B cell (primary cell): ENCODE measurements at regions not wholly inside any gene's neighbourhood (a gene's known extent, or its start where the extent isn't known, plus 50 kb on each side); places are given as distances from the start of the nearest gene placed in this dataset.

Experiments used
- ATAC-seq: fragments of 200-7000 bp; cut with Tn5 transposase; one replicate; pipeline ENCODE4 v1.10.0; 2021; ENCODE audit warnings: low read depth, mild to moderate bottlenecking, moderate number of reproducible peaks, moderate library complexity
- CTCF ChIA-PET: fragments of 350-600 bp; sonication (Branson Sonifier 250); formaldehyde crosslinking; loops from one replicate; lab custom pipeline; 2021; ENCODE audit warnings: antibody characterized with exemption, inconsistent platforms; lab: Charles Lee
- POLR2A ChIA-PET: fragments of 350-600 bp; sonication (Branson Sonifier 250); formaldehyde crosslinking; loops from one replicate; lab custom pipeline; 2021; ENCODE audit warnings: antibody characterized with exemption; lab: Charles Lee
- DNase-seq: peaks from one replicate; pipeline ENCODE4 v3.0.0; 2013
- H2AFZ ChIP-seq: 2 replicates; pipeline ENCODE4 v1.6.1; 2012; ENCODE audit warnings: mild to moderate bottlenecking, low read depth, low read length; ENCODE audit not compliant: insufficient read depth, poor library complexity, severe bottlenecking
- H3K27ac ChIP-seq, 2 donors: 1 replicate in 1 of 2; 2 replicates in 1 of 2; pipeline ENCODE4 v1.5.1; 2012 to 2013; ENCODE audit warnings: low read length in 2 of 2, mild to moderate bottlenecking in 2 of 2, moderate library complexity in 1 of 2
- H3K27me3 ChIP-seq, 4 experiments: fragments of 200-600 bp in 1 of 4; sonication (generic) in 1 of 4; replicated peaks in 1 of 4; 1 replicate in 2 of 4; 2 replicates in 2 of 4; pipeline versions ENCODE4 v1.6.1 to v1.7.0; 2013 to 2016; ENCODE audit warnings: low read length in 3 of 4, mild to moderate bottlenecking in 2 of 4, mixed read lengths in 1 of 4, moderate library complexity in 1 of 4; ENCODE audit not compliant: insufficient read depth in 4 of 4, control insufficient read depth in 3 of 4; ENCODE audit errors: control extremely low read depth in 1 of 4
- H3K36me3 ChIP-seq, 2 experiments: replicated peaks in 1 of 2; 1 replicate in 1 of 2; 2 replicates in 1 of 2; pipeline versions ENCODE4 v1.6.1 to v1.7.1; 2013; ENCODE audit warnings: low read length in 1 of 2; ENCODE audit not compliant: insufficient read depth in 2 of 2, control insufficient read depth in 1 of 2; ENCODE audit errors: control extremely low read depth in 1 of 2, extremely low read depth in 1 of 2
- H3K4me1 ChIP-seq, 2 donors: fragments of 200-600 bp in 1 of 2; sonication (generic) in 1 of 2; 1 replicate in 1 of 2; 2 replicates in 1 of 2; pipeline versions ENCODE4 v1.5.1 to v1.6.1; 2013 to 2017; ENCODE audit warnings: low read length in 2 of 2; ENCODE audit not compliant: control insufficient read depth in 2 of 2, insufficient read depth in 2 of 2
- H3K4me2 ChIP-seq: replicated peaks from 2 replicates; pipeline ENCODE3; 2012; ENCODE audit warnings: mild to moderate bottlenecking, low read depth, low read length; ENCODE audit not compliant: poor library complexity, severe bottlenecking
- H3K4me3 ChIP-seq, 5 experiments: fragments of 200-600 bp in 1 of 5; sonication (generic) in 1 of 5; 1 replicate in 3 of 5; 2 replicates in 2 of 5; pipeline versions ENCODE4 v1.5.1 to v1.7.0; 2011 to 2016; ENCODE audit warnings: low read length in 4 of 5, mild to moderate bottlenecking in 4 of 5, low read depth in 2 of 5, control low read depth in 1 of 5, moderate library complexity in 1 of 5; ENCODE audit not compliant: insufficient read depth in 1 of 5; ENCODE audit errors: control extremely low read depth in 1 of 5, extremely low read depth in 1 of 5
- H3K79me2 ChIP-seq: fragments of 200-600 bp; sonication (generic); one replicate; pipeline ENCODE4 v1.6.0; 2016; ENCODE audit warnings: low read length; ENCODE audit not compliant: control insufficient read depth, insufficient read depth
- H3K9ac ChIP-seq: fragments of 200-600 bp; sonication (generic); 2 replicates; pipeline ENCODE4 v1.6.1; 2017; ENCODE audit warnings: mild to moderate bottlenecking, low read length, moderate library complexity
- H3K9me3 ChIP-seq, 3 donors: one replicate each; pipeline versions ENCODE4 v1.6.1 to v1.7.1; 2013; ENCODE audit warnings: low read length in 2 of 3; ENCODE audit not compliant: control insufficient read depth in 2 of 3, insufficient read depth in 1 of 3; ENCODE audit errors: control extremely low read depth in 1 of 3
- H4K20me1 ChIP-seq: 2 replicates; pipeline ENCODE4 v1.6.0; 2012; ENCODE audit warnings: mild to moderate bottlenecking, low read length; ENCODE audit not compliant: insufficient read depth, control insufficient read depth, poor library complexity, severe bottlenecking
- H3K27ac Mint-ChIP-seq: one replicate; pipeline ENCODE4 v1.8.0; 2021; ENCODE audit warnings: mixed read lengths
- H3K27me3 Mint-ChIP-seq: one replicate; pipeline ENCODE4 v1.8.0; 2021; ENCODE audit warnings: mixed read lengths
- H3K4me1 Mint-ChIP-seq: one replicate; pipeline ENCODE4 v1.8.0; 2021; ENCODE audit warnings: mixed read lengths
- H3K4me3 Mint-ChIP-seq: one replicate; pipeline ENCODE4 v1.8.0; 2021; ENCODE audit warnings: mixed read lengths
- H3K9me3 Mint-ChIP-seq: one replicate; pipeline ENCODE4 v1.8.0; 2022; ENCODE audit warnings: mixed read lengths; ENCODE audit not compliant: insufficient read depth
- EZH2 ChIP-seq: IDR thresholded peaks from 2 replicates; pipeline ENCODE4 v1.6.1; 2012; ENCODE audit warnings: borderline replicate concordance, low read depth, mild to moderate bottlenecking, moderate library complexity, low read length; ENCODE audit not compliant: insufficient read depth, poor library complexity, severe bottlenecking
- WGBS: methylation state at CpG from one replicate; pipeline ENCODE4 v1.1.5; 2013; ENCODE audit warnings: missing lambda C conversion rate; ENCODE audit not compliant: insufficient coverage; 5-methylcytosine and 5-hydroxymethylcytosine counted together
- intact Hi-C: fragments of 100-400 bp; cut with micrococcal nuclease; formaldehyde crosslinking; loops from one replicate; pipeline ENCODE4 v1.10.0; 2022
- TF ChIP-seq, protein P1 (sequence below): fragments of 200-600 bp; IDR thresholded peaks from one replicate; pipeline ENCODE4 v1.8.0; 2022; ENCODE audit warnings: antibody characterized with exemption, mild to moderate bottlenecking

DNA sequence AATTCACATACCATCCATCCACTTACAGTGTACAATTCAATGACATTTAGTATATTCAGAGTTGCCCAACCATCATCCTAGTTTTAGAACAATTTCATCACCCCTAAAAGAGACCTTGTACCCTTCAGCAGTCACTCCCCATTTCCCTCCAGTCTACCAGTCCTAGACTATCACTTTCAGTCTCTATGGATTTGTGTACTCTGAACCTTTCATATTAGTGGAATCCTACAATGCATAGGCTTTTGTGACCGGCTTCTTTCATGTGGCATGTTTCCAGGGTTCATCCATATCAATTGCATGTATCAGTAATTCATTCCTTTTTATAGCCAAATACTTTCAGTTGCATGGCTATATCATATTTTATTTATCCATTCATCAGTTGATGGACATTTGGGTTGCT lies 53.5 kb upstream of the SEMA3E start:
- ATAC-seq (no peak), DNase-seq (no peak)
- H3K4me3 ChIP-seq: no peak overlapping the region
- intact Hi-C loops: no loop called here
- no peaks in the 10 kb centered on the region for H3K79me2 ChIP-seq
- no peaks in the 10 kb centered on the region for H3K27me3 ChIP-seq
- no peaks in the 10 kb centered on the region for H3K4me1 ChIP-seq
- 80% methylated on average over 1 of the region's 1 CpG for WGBS
- H3K4me2 ChIP-seq: no peak overlapping the region
- H3K4me1 Mint-ChIP-seq: no peaks in the 10 kb centered on the region
- no peak overlapping the region for H3K27ac ChIP-seq
- H3K36me3 ChIP-seq: no peaks in the 10 kb centered on the region
- H4K20me1 ChIP-seq: no peaks in the 10 kb centered on the region
- H3K9me3 Mint-ChIP-seq: no peaks in the 10 kb centered on the region
- no peaks in the 10 kb centered on the region for H3K27me3 Mint-ChIP-seq
- no peak overlapping the region for H3K4me3 Mint-ChIP-seq
- ChIA-PET CTCF (no interaction called here), POLR2A (no interaction called here)
- H3K9ac ChIP-seq: no peak overlapping the region
- no peak overlapping the region for H3K27ac Mint-ChIP-seq
- TF ChIP-seq, protein P1, sequence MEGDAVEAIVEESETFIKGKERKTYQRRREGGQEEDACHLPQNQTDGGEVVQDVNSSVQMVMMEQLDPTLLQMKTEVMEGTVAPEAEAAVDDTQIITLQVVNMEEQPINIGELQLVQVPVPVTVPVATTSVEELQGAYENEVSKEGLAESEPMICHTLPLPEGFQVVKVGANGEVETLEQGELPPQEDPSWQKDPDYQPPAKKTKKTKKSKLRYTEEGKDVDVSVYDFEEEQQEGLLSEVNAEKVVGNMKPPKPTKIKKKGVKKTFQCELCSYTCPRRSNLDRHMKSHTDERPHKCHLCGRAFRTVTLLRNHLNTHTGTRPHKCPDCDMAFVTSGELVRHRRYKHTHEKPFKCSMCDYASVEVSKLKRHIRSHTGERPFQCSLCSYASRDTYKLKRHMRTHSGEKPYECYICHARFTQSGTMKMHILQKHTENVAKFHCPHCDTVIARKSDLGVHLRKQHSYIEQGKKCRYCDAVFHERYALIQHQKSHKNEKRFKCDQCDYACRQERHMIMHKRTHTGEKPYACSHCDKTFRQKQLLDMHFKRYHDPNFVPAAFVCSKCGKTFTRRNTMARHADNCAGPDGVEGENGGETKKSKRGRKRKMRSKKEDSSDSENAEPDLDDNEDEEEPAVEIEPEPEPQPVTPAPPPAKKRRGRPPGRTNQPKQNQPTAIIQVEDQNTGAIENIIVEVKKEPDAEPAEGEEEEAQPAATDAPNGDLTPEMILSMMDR: no peak
- TF ChIP-seq EZH2: no peak
- no peaks in the 10 kb centered on the region for H3K9me3 ChIP-seq
- no peak overlapping the region for H2AFZ ChIP-seq

DNA sequence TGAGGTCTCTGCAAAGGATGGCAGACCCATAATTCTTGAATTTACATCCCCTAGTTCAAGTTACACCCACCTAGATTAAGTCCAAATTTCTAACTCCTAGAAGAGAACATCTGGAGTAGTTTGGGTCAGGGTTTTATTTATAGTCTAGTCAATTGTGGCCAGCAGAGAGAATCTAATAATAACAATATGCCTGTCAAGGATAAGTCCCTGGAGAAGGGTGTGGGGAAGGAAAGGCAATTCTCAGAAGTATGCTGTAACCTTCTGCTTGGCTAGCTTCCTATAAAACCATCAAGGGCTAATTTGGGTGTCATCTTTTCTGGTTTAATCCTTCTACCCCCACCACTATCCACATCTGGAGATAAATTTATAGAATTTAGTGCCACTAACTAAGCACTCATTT lies 52.8 kb upstream of the SEMA3E start:
- Mint-ChIP-seq H3K9me3 (peaks cover 6% of the 10 kb centered on the region), H3K4me1 (no peaks in the 10 kb centered on the region), H3K4me3 (no peak overlapping the region), H3K27me3 (no peaks in the 10 kb centered on the region), H3K27ac (no peak overlapping the region)
- CTCF ChIA-PET: no interaction called here
- no peak overlapping the region for H3K4me2 ChIP-seq
- TF ChIP-seq, protein P1: no peak
- POLR2A ChIA-PET: no interaction called here
- intact Hi-C loops: no loop called here
- no peaks in the 10 kb centered on the region for H3K36me3 ChIP-seq
- no peaks in the 10 kb centered on the region for H4K20me1 ChIP-seq
- no peak overlapping the region for H2AFZ ChIP-seq
- H3K27ac ChIP-seq: no peak overlapping the region
- no peaks in the 10 kb centered on the region for H3K4me1 ChIP-seq
- no peaks in the 10 kb centered on the region for H3K27me3 ChIP-seq
- no peaks in the 10 kb centered on the region for H3K79me2 ChIP-seq
- no peak overlapping the region for H3K4me3 ChIP-seq
- H3K9me3 ChIP-seq: no peaks in the 10 kb centered on the region
- DNase-seq (no peak), ATAC-seq (no peak)
- H3K9ac ChIP-seq: no peak overlapping the region
